CD4-positive, alpha-beta T cell (primary cell): ENCODE measurements at regions not wholly inside any gene's neighbourhood (a gene's known extent, or its start where the extent isn't known, plus 50 kb on each side); places are given as distances from the start of the nearest gene placed in this dataset.
"Not testable (repeated sequence)": the region's sequence is repeated elsewhere in the genome, so short reads cannot be mapped to it uniquely, and the experiment has no call there.

Experiments
- ATAC-seq: fragments of 200-7000 bp; cut with Tn5 transposase; one replicate; pipeline ENCODE4 v1.10.0; 2022; ENCODE audit warnings: mild to moderate bottlenecking; ENCODE audit not compliant: poor library complexity
- CTCF ChIA-PET: fragments of 350-600 bp; sonication (Branson Sonifier 250); formaldehyde crosslinking; loops from one replicate; lab custom pipeline; 2021; ENCODE audit warnings: antibody characterized with exemption, inconsistent platforms; lab: Charles Lee
- POLR2A ChIA-PET: fragments of 350-600 bp; sonication (Branson Sonifier 250); formaldehyde crosslinking; loops from one replicate; lab custom pipeline; 2021; ENCODE audit warnings: antibody characterized with exemption, inconsistent platforms; lab: Charles Lee
- DNase-seq, 14 experiments: peaks; one replicate each; pipeline ENCODE4 v3.0.0-alpha.2; 2013 to 2020; ENCODE audit warnings: mixed read lengths in 2 of 14
- H3K27ac ChIP-seq, 2 donors: one replicate each; pipeline versions ENCODE4 v1.5.1 to v1.7.0; 2013; ENCODE audit warnings: low read length in 2 of 2, low read depth in 1 of 2, mild to moderate bottlenecking in 1 of 2
- H3K27me3 ChIP-seq, 2 experiments: 1 replicate in 1 of 2; 2 replicates in 1 of 2; pipeline versions ENCODE4 v1.6.1 to v1.7.0; 2013; ENCODE audit warnings: low read length in 2 of 2, control low read depth in 1 of 2, mild to moderate bottlenecking in 1 of 2, moderate library complexity in 1 of 2; ENCODE audit not compliant: insufficient read depth in 2 of 2, control insufficient read depth in 1 of 2
- H3K36me3 ChIP-seq: one replicate; pipeline ENCODE4 v1.6.1; 2013; ENCODE audit warnings: low read length, control low read depth; ENCODE audit not compliant: insufficient read depth
- H3K4me1 ChIP-seq: one replicate; pipeline ENCODE4 v1.6.1; 2013; ENCODE audit warnings: low read length, control low read depth; ENCODE audit not compliant: insufficient read depth
- H3K4me3 ChIP-seq: one replicate; pipeline ENCODE4 v1.5.1; 2013; ENCODE audit warnings: mild to moderate bottlenecking, low read length, moderate library complexity
- H3K9me3 ChIP-seq, 2 experiments: 1 replicate in 1 of 2; 2 replicates in 1 of 2; pipeline versions ENCODE4 v1.6.1 to v1.7.0; 2013; ENCODE audit warnings: low read length in 2 of 2, mild to moderate bottlenecking in 2 of 2, control low read depth in 1 of 2, moderate library complexity in 1 of 2; ENCODE audit not compliant: control insufficient read depth in 1 of 2, insufficient read depth in 1 of 2
- H3K27ac Mint-ChIP-seq: one replicate; pipeline ENCODE4 v1.8.0; 2020; ENCODE audit warnings: mixed read lengths
- H3K27me3 Mint-ChIP-seq: one replicate; pipeline ENCODE4 v1.8.0; 2021; ENCODE audit warnings: mixed read lengths
- H3K36me3 Mint-ChIP-seq: one replicate; pipeline ENCODE4 v1.8.0; 2021; ENCODE audit warnings: low read depth, mixed read lengths
- H3K4me1 Mint-ChIP-seq: one replicate; pipeline ENCODE4 v1.8.0; 2021; ENCODE audit warnings: low read depth, mixed read lengths
- H3K4me3 Mint-ChIP-seq: one replicate; pipeline ENCODE4 v1.8.0; 2020; ENCODE audit warnings: mild to moderate bottlenecking, mixed read lengths
- H3K9me3 Mint-ChIP-seq: one replicate; pipeline ENCODE4 v1.8.0; 2020; ENCODE audit warnings: mixed read lengths
- CTCF ChIP-seq: fragments of 200-600 bp; IDR thresholded peaks from one replicate; pipeline ENCODE4 v1.8.0; 2022; ENCODE audit warnings: antibody characterized with exemption, mild to moderate bottlenecking
- intact Hi-C, 2 experiments: fragments of 100-400 bp; cut with DNase I in 1 of 2; cut with micrococcal nuclease in 1 of 2; formaldehyde crosslinking; loops; one replicate each; pipeline versions ENCODE4 v1.15.1 to v1.9.0; 2023 to 2025; cut with DNase I, micrococcal nuclease

GRCh38 chr5:144598451-144599068 lies 427.9 kb downstream of the KCTD16 start:
- Mint-ChIP-seq H3K4me1 (no peaks in the 10 kb centered on the region), H3K27me3 (peaks cover 15% of the 10 kb centered on the region), H3K36me3 (no peaks in the 10 kb centered on the region), H3K27ac (no peak overlapping the region), H3K9me3 (peaks cover 19% of the 10 kb centered on the region), H3K4me3 (no peak overlapping the region)
- Histone ChIP-seq H3K9me3 (peaks cover 0 to 25% of the 10 kb centered on the region in 2 experiments), H3K27ac (no peak overlapping the region), H3K27me3 (no peaks in the 10 kb centered on the region), H3K4me3 (no peak overlapping the region), H3K4me1 (no peaks in the 10 kb centered on the region), H3K36me3 (no peaks in the 10 kb centered on the region)
- no peak for TF ChIP-seq CTCF
- POLR2A ChIA-PET: no interaction called here
- ATAC-seq: no peak
- CTCF ChIA-PET: no interaction called here
- intact Hi-C loops: no loop called here
- DNase-seq: no peak

DNA sequence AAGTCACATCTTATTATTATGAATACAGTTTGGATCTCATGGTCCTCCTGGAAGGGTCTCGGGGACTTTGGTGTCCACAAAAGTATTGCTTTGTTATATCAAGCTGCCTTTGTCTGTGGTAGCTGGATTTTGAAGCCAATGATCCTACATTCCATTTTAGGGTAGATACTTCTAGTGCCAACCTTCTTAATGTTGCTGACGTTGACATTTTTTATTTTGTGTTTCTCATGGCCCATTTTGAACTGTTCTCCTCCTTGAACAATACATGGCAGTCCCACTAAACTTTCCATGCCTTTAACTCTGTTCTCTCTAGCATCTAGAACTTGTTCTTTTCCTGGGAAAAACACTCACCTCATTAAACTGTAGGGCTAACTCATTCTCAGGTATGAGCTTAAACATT lies 425.8 kb downstream of the KCTD16 start:
- DNase-seq (no peak), ATAC-seq (no peak)
- Histone ChIP-seq H3K27ac (no peak overlapping the region), H3K4me1 (no peaks in the 10 kb centered on the region), H3K27me3 (no peaks in the 10 kb centered on the region), H3K36me3 (no peaks in the 10 kb centered on the region), H3K4me3 (no peak overlapping the region), H3K9me3 (peaks cover 0 to 25% of the 10 kb centered on the region in 2 experiments)
- H3K9me3 Mint-ChIP-seq: peaks cover 18% of the 10 kb centered on the region
- intact Hi-C loops: no loop called here
- H3K36me3 Mint-ChIP-seq: no peaks in the 10 kb centered on the region
- TF ChIP-seq CTCF: no peak
- H3K27me3 Mint-ChIP-seq: peaks cover 15% of the 10 kb centered on the region
- H3K27ac Mint-ChIP-seq: no peak overlapping the region
- H3K4me3 Mint-ChIP-seq: no peak overlapping the region
- POLR2A ChIA-PET: no interaction called here
- no peaks in the 10 kb centered on the region for H3K4me1 Mint-ChIP-seq
- CTCF ChIA-PET: no interaction called here

DNA sequence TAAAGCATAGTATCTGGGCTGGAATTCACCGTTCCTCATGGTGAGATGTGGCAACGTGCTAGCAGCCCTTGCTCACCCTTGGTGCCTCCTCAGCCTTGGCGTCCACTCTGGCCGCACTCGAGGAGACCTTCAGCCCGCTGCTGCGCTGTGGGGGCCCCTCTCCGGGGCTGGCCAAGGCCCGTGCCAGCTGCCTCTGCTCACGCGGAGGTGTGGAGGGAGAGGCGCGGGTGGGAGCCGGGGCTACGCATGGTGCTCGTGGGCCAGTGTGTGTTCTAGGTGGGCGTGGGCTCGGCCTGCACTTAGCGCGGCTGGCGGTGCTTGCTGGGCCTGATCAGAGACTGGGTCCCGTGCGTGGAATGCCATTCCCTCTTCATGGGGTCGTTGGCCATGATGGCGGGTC lies 424.2 kb downstream of the KCTD16 start:
- ChIA-PET POLR2A (no interaction called here), CTCF (no interaction called here)
- H3K36me3 Mint-ChIP-seq: no peaks in the 10 kb centered on the region
- H3K27me3 ChIP-seq: no peaks in the 10 kb centered on the region
- no peak overlapping the region for H3K4me3 ChIP-seq
- ATAC-seq (no peak), DNase-seq (no peak)
- no peaks in the 10 kb centered on the region for H3K4me1 ChIP-seq
- H3K27ac ChIP-seq: no peak overlapping the region
- H3K4me1 Mint-ChIP-seq: no peaks in the 10 kb centered on the region
- intact Hi-C loops: no loop called here
- no peak overlapping the region for H3K27ac Mint-ChIP-seq
- peaks cover 0 to 25% of the 10 kb centered on the region in 2 experiments for H3K9me3 ChIP-seq
- no peaks in the 10 kb centered on the region for H3K36me3 ChIP-seq
- peaks cover 18% of the 10 kb centered on the region for H3K9me3 Mint-ChIP-seq
- peaks cover 15% of the 10 kb centered on the region for H3K27me3 Mint-ChIP-seq
- H3K4me3 Mint-ChIP-seq: no peak overlapping the region
- TF ChIP-seq CTCF: no peak

- H3K4me1 ChIP-seq, H3K4me3 Mint-ChIP-seq, H3K27ac Mint-ChIP-seq, H3K27ac ChIP-seq, intact Hi-C loops, H3K36me3 Mint-ChIP-seq, H3K36me3 ChIP-seq, CTCF ChIA-PET, POLR2A ChIA-PET, H3K27me3 ChIP-seq, DNase-seq, H3K4me1 Mint-ChIP-seq, ATAC-seq, H3K4me3 ChIP-seq: not testable (repeated sequence)
- peaks cover 16% of the 10 kb centered on the region for H3K9me3 Mint-ChIP-seq
- H3K9me3 ChIP-seq: peaks cover 0 to 23% of the 10 kb centered on the region in 2 experiments
- peaks cover 11% of the 10 kb centered on the region for H3K27me3 Mint-ChIP-seq
These were observed 423.6 kb downstream of the KCTD16 start for GRCh38 chr5:144594234-144594633.
